ENCODE measurements at regions not wholly inside any gene's neighbourhood (a gene's known extent, or its start where the extent isn't known, plus 50 kb on each side); places are given as distances from the start of the nearest gene placed in this dataset.

DNA sequence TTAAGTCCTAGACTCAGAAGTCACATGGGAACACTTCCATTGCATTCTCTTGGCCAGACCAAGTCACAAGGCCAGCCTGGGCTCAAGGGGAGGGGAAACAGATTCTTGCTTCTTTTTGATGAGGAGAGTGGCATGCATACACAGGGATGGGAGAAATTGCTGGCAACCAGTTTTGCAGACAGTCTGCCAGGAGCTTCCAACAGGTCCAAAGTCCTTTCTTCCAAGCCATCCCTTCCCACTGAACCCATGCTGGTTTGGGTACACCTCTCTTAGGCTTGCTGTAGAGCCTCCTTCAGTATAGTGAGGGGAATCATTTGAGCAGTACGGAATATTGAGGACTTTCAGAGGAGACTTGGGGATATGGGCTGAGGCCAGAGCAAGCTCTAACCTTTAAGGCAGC, 267.8 kb downstream of the BCOR start:
- Histone ChIP-seq H3K4me1 (ENCODE audit: control insufficient read depth, insufficient read depth, low read length) (no peaks in the 10 kb centered on the region), H3K27ac (ENCODE audit: low read depth, low read length) (no peak overlapping the region)

DNA sequence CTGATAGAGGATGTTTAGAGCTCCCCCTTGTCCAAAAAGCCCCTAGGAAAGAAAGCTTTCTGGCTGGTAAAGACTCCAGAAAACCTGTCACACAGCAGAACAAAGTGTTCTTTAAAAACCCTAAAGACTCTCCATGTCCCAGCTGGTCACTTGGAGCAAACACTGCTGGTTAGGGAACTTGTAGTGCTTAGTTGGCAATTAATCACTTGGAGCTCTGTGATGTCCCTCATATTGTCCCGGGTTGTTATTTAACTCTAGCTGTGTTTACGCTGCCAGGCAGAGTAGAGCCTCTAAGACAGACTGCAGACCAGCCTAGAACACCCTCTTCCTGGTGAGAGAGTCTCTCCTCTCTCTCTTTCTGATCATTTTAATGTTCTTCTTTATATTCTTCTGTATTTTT, 267.3 kb downstream of the BCOR start:
- no peaks in the 10 kb centered on the region for H3K36me3 ChIP-seq (ENCODE audit: control insufficient read depth, insufficient read depth, low read length)
- no peaks in the 10 kb centered on the region for H3K27me3 ChIP-seq (ENCODE audit: control insufficient read depth, insufficient read depth, low read length)
- H3K27ac ChIP-seq (ENCODE audit: low read depth, low read length): no peak overlapping the region
- no peaks in the 10 kb centered on the region for H3K4me1 ChIP-seq (ENCODE audit: control insufficient read depth, insufficient read depth, low read length)
- H3K4me3 ChIP-seq (ENCODE audit: low read depth, low read length): no peak overlapping the region
- H3K9ac ChIP-seq (ENCODE audit: low read depth, low read length): no peak overlapping the region
- no peaks in the 10 kb centered on the region for H3K9me3 ChIP-seq (ENCODE audit: control insufficient read depth, insufficient read depth, low read length)

More for the DNA sequence above, 267.8 kb downstream of the BCOR start:
- H3K4me3 ChIP-seq (ENCODE audit: low read depth, low read length): no peak overlapping the region
- no peaks in the 10 kb centered on the region for H3K9me3 ChIP-seq (ENCODE audit: control insufficient read depth, insufficient read depth, low read length)
- H3K27me3 ChIP-seq (ENCODE audit: control insufficient read depth, insufficient read depth, low read length): no peaks in the 10 kb centered on the region
- H3K36me3 ChIP-seq (ENCODE audit: control insufficient read depth, insufficient read depth, low read length): no peaks in the 10 kb centered on the region
- no peak overlapping the region for H3K9ac ChIP-seq (ENCODE audit: low read depth, low read length)

DNA sequence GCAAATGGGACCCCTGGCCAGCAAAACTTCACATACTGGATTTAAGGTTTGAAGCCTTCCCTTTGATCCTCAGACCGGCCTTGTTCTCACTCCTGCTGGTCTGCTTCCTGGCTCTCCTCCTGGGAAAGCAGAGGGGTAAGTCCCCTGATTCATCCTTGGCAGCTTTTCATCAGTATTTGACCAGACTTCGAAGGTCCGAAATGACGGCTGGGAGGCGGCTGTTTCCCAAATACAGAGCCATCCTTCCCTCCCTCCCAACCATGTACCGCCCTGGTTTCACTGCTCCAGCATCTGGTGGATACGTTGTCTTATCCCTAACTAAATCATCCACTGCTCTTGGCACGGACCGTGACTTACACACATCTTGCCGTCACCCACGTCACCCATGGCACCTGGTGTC, 265.5 kb downstream of the BCOR start:
- Histone ChIP-seq H3K4me3 (ENCODE audit: low read depth, low read length) (no peak overlapping the region), H3K9ac (ENCODE audit: low read depth, low read length) (no peak overlapping the region), H3K9me3 (ENCODE audit: control insufficient read depth, insufficient read depth, low read length) (0 out of 2 replicates have a peak, but pooled peaks cover 2% of the 10 kb centered on the region), H3K36me3 (ENCODE audit: control insufficient read depth, insufficient read depth, low read length) (no peaks in the 10 kb centered on the region), H3K4me1 (ENCODE audit: control insufficient read depth, insufficient read depth, low read length) (no peaks in the 10 kb centered on the region), H3K27ac (ENCODE audit: low read depth, low read length) (no peak overlapping the region), H3K27me3 (ENCODE audit: control insufficient read depth, insufficient read depth, low read length) (no peaks in the 10 kb centered on the region)

DNA sequence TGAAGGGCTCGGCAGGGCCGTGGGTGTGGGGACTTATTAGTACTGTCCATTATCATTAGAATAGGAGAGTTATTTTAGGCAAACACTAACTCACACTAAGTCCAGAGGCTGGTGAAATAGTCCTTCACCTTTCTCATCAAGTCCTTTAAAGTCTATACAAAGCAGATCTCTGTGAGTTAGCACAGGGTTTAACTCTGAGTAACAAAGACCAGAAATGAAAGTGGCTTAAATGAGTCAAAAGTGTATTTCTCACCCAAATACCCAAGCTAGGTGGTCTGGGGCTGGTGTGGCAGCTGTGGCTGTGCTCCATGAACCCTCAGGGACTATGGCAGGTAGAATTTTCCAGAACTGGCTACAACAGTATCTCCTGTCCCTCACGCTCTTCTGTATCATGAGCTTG, 263.2 kb downstream of the BCOR start:
- Histone ChIP-seq H3K27me3 (ENCODE audit: control insufficient read depth, insufficient read depth, low read length) (no peaks in the 10 kb centered on the region), H3K27ac (ENCODE audit: low read depth, low read length) (no peak overlapping the region), H3K4me3 (ENCODE audit: low read depth, low read length) (no peak overlapping the region), H3K36me3 (ENCODE audit: control insufficient read depth, insufficient read depth, low read length) (no peaks in the 10 kb centered on the region), H3K9ac (ENCODE audit: low read depth, low read length) (no peak overlapping the region), H3K9me3 (ENCODE audit: control insufficient read depth, insufficient read depth, low read length) (0 out of 2 replicates have a peak, but pooled peaks cover 2% of the 10 kb centered on the region), H3K4me1 (ENCODE audit: control insufficient read depth, insufficient read depth, low read length) (no peaks in the 10 kb centered on the region)

DNA sequence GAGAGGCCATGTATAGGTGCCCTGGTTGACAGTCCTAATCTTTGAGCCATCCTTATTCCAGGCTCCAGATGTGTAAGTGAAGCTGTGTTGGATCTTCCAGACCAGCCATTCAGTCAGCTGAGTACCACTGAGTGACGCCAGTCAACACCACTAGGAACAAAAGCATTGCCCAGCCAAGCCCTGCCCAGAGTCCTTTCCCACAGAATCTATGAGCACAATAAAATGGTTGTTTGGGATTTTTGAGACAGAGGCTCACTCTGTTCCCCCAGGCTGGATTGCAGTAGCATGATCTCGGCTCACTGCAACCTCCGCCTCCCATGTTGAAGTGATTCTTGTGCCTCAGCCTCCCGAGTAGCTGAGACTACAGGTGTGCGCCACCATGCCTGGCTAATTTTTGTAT, 262.5 kb downstream of the BCOR start:
- no peaks in the 10 kb centered on the region for H3K27me3 ChIP-seq (ENCODE audit: control insufficient read depth, insufficient read depth, low read length)
- H3K9me3 ChIP-seq (ENCODE audit: control insufficient read depth, insufficient read depth, low read length): 0 out of 2 replicates have a peak, but pooled peaks cover 2% of the 10 kb centered on the region
- no peak overlapping the region for H3K9ac ChIP-seq (ENCODE audit: low read depth, low read length)
- no peaks in the 10 kb centered on the region for H3K4me1 ChIP-seq (ENCODE audit: control insufficient read depth, insufficient read depth, low read length)
- H3K36me3 ChIP-seq (ENCODE audit: control insufficient read depth, insufficient read depth, low read length): no peaks in the 10 kb centered on the region
- no peak overlapping the region for H3K27ac ChIP-seq (ENCODE audit: low read depth, low read length)
- H3K4me3 ChIP-seq (ENCODE audit: low read depth, low read length): no peak overlapping the region

DNA sequence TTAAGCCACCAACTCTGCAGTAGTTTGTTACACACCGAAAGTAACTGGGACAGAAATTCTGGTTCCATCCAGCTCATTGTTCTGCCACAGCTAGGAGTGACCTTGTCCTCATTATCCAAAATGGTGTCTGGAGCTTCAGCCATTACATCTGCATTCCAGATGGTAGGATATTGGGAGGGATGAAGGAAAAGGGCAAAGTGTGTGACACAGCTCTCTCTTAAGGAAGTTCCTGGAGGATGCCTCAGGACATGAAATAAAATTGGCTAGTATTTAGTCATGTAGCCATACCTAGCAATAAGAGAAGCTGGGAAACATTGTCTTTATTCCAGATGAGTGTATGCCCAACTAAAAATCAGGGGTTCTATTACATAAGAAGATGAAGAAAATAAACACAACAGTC, 262.0 kb downstream of the BCOR start:
- Histone ChIP-seq H3K4me1 (ENCODE audit: control insufficient read depth, insufficient read depth, low read length) (no peaks in the 10 kb centered on the region), H3K9ac (ENCODE audit: low read depth, low read length) (no peak overlapping the region), H3K4me3 (ENCODE audit: low read depth, low read length) (no peak overlapping the region), H3K36me3 (ENCODE audit: control insufficient read depth, insufficient read depth, low read length) (no peaks in the 10 kb centered on the region), H3K9me3 (ENCODE audit: control insufficient read depth, insufficient read depth, low read length) (0 out of 2 replicates have a peak, but pooled peaks cover 2% of the 10 kb centered on the region), H3K27ac (ENCODE audit: low read depth, low read length) (no peak overlapping the region), H3K27me3 (ENCODE audit: control insufficient read depth, insufficient read depth, low read length) (no peaks in the 10 kb centered on the region)

DNA sequence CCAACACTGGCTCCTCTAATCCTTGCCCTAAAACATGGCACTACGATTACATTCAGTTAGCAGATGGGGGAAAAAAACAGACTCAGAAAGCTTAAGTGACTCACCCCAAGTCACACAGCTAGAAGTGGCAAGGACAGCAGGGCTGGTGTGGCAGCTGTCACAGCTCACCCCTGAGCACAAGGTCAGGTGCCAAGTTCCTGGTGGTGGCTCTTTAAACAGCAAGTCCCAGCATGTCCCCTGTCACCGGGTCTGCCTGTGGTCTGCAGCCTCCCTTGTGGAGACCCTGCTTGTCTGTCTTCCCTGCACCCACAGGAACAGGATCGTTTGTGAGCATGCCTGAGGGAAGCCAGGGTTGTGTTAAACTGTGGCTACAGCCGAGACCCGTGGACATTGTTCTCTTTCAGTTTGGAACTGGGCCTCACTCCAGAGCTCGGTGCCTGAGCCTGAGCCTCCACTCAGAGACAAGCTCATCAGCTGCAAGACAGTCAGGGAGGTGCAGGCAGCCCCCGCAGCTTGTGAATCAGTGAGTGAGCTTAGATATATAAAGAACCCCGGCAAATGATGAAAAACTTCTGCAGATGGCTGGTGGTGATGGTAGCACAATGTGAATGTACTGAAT, 260.8 kb downstream of the BCOR start:
- no peak overlapping the region for H3K4me3 ChIP-seq (ENCODE audit: low read depth, low read length)
- H3K9me3 ChIP-seq (ENCODE audit: control insufficient read depth, insufficient read depth, low read length): 0 out of 2 replicates have a peak, but pooled peaks cover 2% of the 10 kb centered on the region
- peaks cover 8% of the 10 kb centered on the region for H3K4me1 ChIP-seq (ENCODE audit: control insufficient read depth, insufficient read depth, low read length)
- no peak overlapping the region for H3K9ac ChIP-seq (ENCODE audit: low read depth, low read length)
- H3K36me3 ChIP-seq (ENCODE audit: control insufficient read depth, insufficient read depth, low read length): no peaks in the 10 kb centered on the region
- H3K27me3 ChIP-seq (ENCODE audit: control insufficient read depth, insufficient read depth, low read length): no peaks in the 10 kb centered on the region
- no peak overlapping the region for H3K27ac ChIP-seq (ENCODE audit: low read depth, low read length)

DNA sequence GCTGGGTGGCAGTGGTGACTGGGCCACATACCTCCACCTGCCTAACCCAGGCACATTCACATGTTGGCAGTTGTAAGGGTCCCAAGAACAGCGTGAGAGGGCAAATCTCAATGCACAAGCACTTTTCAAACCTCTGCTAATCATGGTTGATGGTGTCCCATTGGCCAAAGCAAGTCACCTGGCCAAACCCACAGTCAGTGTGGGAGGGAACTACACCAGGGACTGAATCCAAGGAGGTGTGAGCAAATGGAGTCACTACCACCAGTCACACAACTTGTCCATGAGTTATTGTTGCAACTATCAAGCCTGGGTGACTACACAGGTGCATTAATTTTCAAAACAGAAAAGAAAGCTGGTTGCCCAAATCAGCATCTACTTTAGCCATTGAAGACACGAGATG, 260.1 kb downstream of the BCOR start:
- no peak overlapping the region for H3K9ac ChIP-seq (ENCODE audit: low read depth, low read length)
- no peaks in the 10 kb centered on the region for H3K36me3 ChIP-seq (ENCODE audit: control insufficient read depth, insufficient read depth, low read length)
- no peak overlapping the region for H3K27ac ChIP-seq (ENCODE audit: low read depth, low read length)
- H3K27me3 ChIP-seq (ENCODE audit: control insufficient read depth, insufficient read depth, low read length): no peaks in the 10 kb centered on the region
- 0 out of 2 replicates have a peak, but pooled peaks cover 2% of the 10 kb centered on the region for H3K9me3 ChIP-seq (ENCODE audit: control insufficient read depth, insufficient read depth, low read length)
- H3K4me1 ChIP-seq (ENCODE audit: control insufficient read depth, insufficient read depth, low read length): peaks cover 13% of the 10 kb centered on the region
- H3K4me3 ChIP-seq (ENCODE audit: low read depth, low read length): no peak overlapping the region

DNA sequence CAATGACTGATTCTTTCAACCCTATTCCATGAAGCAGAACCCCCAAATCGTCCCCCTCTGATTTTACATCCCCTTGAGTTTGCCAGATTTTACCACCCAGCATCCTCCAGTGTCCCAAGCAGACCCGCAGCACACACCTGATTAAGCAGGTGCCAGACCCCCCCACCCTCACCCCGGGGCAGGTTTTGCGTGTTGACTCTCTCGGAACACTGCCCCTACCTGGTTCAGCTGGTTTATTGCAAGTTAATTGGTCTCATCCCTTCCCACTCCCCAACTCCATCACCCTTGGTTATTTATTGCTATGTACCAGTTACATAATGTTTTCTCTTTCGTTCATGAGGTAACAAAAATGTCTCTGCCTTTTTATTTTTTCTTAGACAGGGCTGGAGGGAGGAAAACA, 258.4 kb downstream of the BCOR start:
- Histone ChIP-seq H3K4me3 (ENCODE audit: low read depth, low read length) (no peak overlapping the region), H3K4me1 (ENCODE audit: control insufficient read depth, insufficient read depth, low read length) (peaks cover 19% of the 10 kb centered on the region), H3K36me3 (ENCODE audit: control insufficient read depth, insufficient read depth, low read length) (no peaks in the 10 kb centered on the region), H3K9ac (ENCODE audit: low read depth, low read length) (no peak overlapping the region), H3K9me3 (ENCODE audit: control insufficient read depth, insufficient read depth, low read length) (0 out of 2 replicates have a peak, but pooled peaks cover 2% of the 10 kb centered on the region), H3K27ac (ENCODE audit: low read depth, low read length) (no peak overlapping the region), H3K27me3 (ENCODE audit: control insufficient read depth, insufficient read depth, low read length) (no peaks in the 10 kb centered on the region)

DNA sequence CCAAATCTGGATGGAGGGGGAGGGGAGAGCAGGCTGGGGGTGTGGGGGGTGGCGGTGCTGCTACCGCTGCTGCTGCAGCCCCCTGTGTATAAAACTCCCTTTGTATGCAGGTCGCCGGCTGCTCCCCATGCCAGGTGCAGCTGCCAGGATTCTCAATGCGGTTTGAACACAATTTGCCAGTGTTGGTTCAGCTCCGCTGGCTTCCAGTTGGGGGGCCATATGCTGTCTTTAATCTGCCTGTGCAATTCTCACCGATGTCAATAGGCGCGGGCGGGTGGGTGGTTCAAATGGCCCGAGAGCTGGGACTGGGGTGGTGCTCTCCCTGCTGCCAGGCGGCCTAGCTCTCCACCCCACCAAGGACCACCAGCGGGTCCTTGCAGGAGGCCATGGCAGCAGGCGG, 257.6 kb downstream of the BCOR start:
- Histone ChIP-seq H3K9ac (ENCODE audit: low read depth, low read length) (no peak overlapping the region), H3K4me3 (ENCODE audit: low read depth, low read length) (no peak overlapping the region), H3K27me3 (ENCODE audit: control insufficient read depth, insufficient read depth, low read length) (no peaks in the 10 kb centered on the region), H3K36me3 (ENCODE audit: control insufficient read depth, insufficient read depth, low read length) (no peaks in the 10 kb centered on the region), H3K9me3 (ENCODE audit: control insufficient read depth, insufficient read depth, low read length) (0 out of 2 replicates have a peak, but pooled peaks cover 2% of the 10 kb centered on the region), H3K27ac (ENCODE audit: low read depth, low read length) (no peak overlapping the region), H3K4me1 (ENCODE audit: control insufficient read depth, insufficient read depth, low read length) (peaks cover 19% of the 10 kb centered on the region)

DNA sequence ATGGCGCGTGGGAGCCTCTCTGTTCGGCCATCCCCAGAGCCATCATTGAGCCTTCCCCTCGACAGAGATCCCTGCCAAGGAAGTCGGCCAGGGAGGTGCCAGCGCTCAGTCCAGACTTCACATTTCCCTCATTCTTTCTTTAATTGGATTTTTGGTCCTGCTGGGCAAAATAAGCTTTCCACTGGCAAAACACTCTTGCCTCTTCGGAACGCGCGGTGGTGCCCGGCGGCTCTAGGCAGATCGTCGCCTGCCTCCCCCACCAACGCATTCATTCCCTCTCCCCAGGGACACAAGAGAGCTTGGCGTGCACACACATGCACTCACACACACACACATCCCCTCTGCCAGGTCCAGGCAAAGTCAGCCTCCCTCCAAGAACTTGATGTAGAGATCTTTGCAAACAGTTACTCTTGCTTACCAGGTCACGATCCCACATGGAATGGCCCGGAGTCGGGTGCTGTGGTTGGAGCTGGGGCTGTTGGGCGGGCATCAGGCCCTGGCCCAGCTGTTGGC, 257.1 kb downstream of the BCOR start:
- H3K27ac ChIP-seq (ENCODE audit: low read depth, low read length): no peak overlapping the region

More for the DNA sequence above, 257.1 kb downstream of the BCOR start:
- Histone ChIP-seq H3K4me3 (ENCODE audit: low read depth, low read length) (no peak overlapping the region), H3K27me3 (ENCODE audit: control insufficient read depth, insufficient read depth, low read length) (no peaks in the 10 kb centered on the region), H3K9me3 (ENCODE audit: control insufficient read depth, insufficient read depth, low read length) (0 out of 2 replicates have a peak, but pooled peaks cover 2% of the 10 kb centered on the region), H3K36me3 (ENCODE audit: control insufficient read depth, insufficient read depth, low read length) (no peaks in the 10 kb centered on the region), H3K4me1 (ENCODE audit: control insufficient read depth, insufficient read depth, low read length) (peaks cover 19% of the 10 kb centered on the region), H3K9ac (ENCODE audit: low read depth, low read length) (no peak overlapping the region)
